Stimulated activated memory B cell treated with anti-CD40 and anti-IgM and Interleukin-4, amounts not matched to agents 10 μg/mL and 1 μg/mL and 100 μg/mL, for 72 hours (primary cell): ENCODE measurements at regions not wholly inside any gene's neighbourhood (a gene's known extent, or its start where the extent isn't known, plus 50 kb on each side); places are given as distances from the start of the nearest gene placed in this dataset.

Experiments
- ATAC-seq: fragments of 150-1000 bp; cut with Tn5 transposase; 2 replicates; pipeline ENCODE4 v1.10.0; 2021
- H3K27ac Mint-ChIP-seq: one replicate; pipeline ENCODE4 v1.8.0; 2022; ENCODE audit warnings: mild to moderate bottlenecking, mixed read lengths
- H3K27me3 Mint-ChIP-seq: one replicate; pipeline ENCODE4 v1.8.0; 2022; ENCODE audit warnings: mixed read lengths
- H3K36me3 Mint-ChIP-seq: one replicate; pipeline ENCODE4 v1.8.0; 2022; ENCODE audit warnings: mixed read lengths
- H3K4me1 Mint-ChIP-seq: one replicate; pipeline ENCODE4 v1.8.0; 2022; ENCODE audit warnings: mixed read lengths
- H3K4me3 Mint-ChIP-seq: one replicate; pipeline ENCODE4 v1.8.0; 2022; ENCODE audit warnings: mild to moderate bottlenecking, moderate library complexity, mixed read lengths
- H3K9me3 Mint-ChIP-seq: one replicate; pipeline ENCODE4 v1.8.0; 2022; ENCODE audit warnings: mixed read lengths

GRCh38 chr3:10555263-10555662 lies 49.9 kb upstream of the ATP2B2 start:
- Mint-ChIP-seq H3K36me3 (no peaks in the 10 kb centered on the region), H3K4me3 (no peak overlapping the region), H3K27ac (no peak overlapping the region), H3K4me1 (peaks cover 12% of the 10 kb centered on the region), H3K27me3 (peaks cover 20% of the 10 kb centered on the region), H3K9me3 (no peaks in the 10 kb centered on the region)
- ATAC-seq, result no peak

GRCh38 chr3:10556312-10556711 lies 50.9 kb upstream of the ATP2B2 start:
- H3K9me3 Mint-ChIP-seq, result no peaks in the 10 kb centered on the region
- H3K27me3 Mint-ChIP-seq, result peaks cover 27% of the 10 kb centered on the region
- ATAC-seq, result no peak
- H3K4me1 Mint-ChIP-seq, result peaks cover 12% of the 10 kb centered on the region
- H3K27ac Mint-ChIP-seq, result no peak overlapping the region
- no peaks in the 10 kb centered on the region for H3K36me3 Mint-ChIP-seq
- no peak overlapping the region for H3K4me3 Mint-ChIP-seq

DNA sequence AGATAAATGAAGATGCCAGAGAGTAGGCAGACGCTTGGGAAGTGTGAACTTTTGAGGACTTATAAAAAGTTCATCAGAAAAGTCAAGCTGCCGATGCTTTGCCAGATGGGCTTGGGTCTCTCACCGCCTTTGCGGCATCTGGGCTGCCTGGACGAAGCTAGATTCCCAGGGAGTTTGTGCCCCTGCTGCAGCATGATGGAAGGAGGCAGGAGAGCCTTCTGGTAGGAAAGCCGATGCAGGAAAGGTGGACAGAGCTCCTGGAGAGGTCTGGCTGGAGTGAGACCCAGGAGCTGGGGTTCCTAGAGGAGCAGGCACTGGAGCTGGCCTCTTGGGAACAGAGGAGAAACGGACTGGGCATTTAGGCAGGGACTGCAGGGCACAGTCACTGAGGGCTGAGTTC lies 51.9 kb upstream of the ATP2B2 start:
- H3K27ac Mint-ChIP-seq, result no peak overlapping the region
- peaks cover 4% of the 10 kb centered on the region for H3K9me3 Mint-ChIP-seq
- ATAC-seq, result no peak
- no peak overlapping the region for H3K4me3 Mint-ChIP-seq
- H3K4me1 Mint-ChIP-seq, result peaks cover 11% of the 10 kb centered on the region
- no peaks in the 10 kb centered on the region for H3K36me3 Mint-ChIP-seq
- H3K27me3 Mint-ChIP-seq, result peaks cover 27% of the 10 kb centered on the region

- H3K9me3 Mint-ChIP-seq, result peaks cover 4% of the 10 kb centered on the region
- no peak for ATAC-seq
- peaks cover 27% of the 10 kb centered on the region for H3K27me3 Mint-ChIP-seq
- H3K4me1 Mint-ChIP-seq, result peaks cover 7% of the 10 kb centered on the region
- H3K27ac Mint-ChIP-seq, result no peak overlapping the region
- no peak overlapping the region for H3K4me3 Mint-ChIP-seq
- no peaks in the 10 kb centered on the region for H3K36me3 Mint-ChIP-seq
Observed at GRCh38 chr3:10557781-10558373, 52.5 kb upstream of the ATP2B2 start.

DNA sequence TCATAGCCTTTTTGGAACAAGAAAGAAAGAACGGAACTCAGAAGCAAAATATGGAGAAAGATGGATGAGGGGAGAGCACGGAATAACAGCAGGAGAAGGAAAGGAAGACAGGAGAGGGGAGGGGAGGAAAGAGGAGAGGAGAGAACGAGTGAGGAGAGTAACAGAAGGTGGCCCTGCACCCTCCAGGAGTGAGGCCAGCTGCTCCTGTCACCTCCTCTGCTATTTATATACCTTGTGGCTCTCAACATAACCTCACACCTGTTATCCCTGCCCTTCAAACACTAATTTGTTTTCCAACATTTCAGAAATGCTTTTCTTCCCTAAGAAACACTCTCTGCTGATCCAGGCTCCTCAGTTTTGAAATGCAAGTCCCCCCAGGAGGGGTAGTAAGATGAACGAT lies 53.4 kb upstream of the ATP2B2 start:
- H3K9me3 Mint-ChIP-seq, result peaks cover 4% of the 10 kb centered on the region
- H3K27ac Mint-ChIP-seq, result no peak overlapping the region
- no peaks in the 10 kb centered on the region for H3K36me3 Mint-ChIP-seq
- peaks cover 27% of the 10 kb centered on the region for H3K27me3 Mint-ChIP-seq
- ATAC-seq, result no peak
- peaks cover 14% of the 10 kb centered on the region for H3K4me1 Mint-ChIP-seq
- no peak overlapping the region for H3K4me3 Mint-ChIP-seq

GRCh38 chr3:10560060-10560861 lies 54.9 kb upstream of the ATP2B2 start:
- peaks cover 27% of the 10 kb centered on the region for H3K27me3 Mint-ChIP-seq
- H3K27ac Mint-ChIP-seq, result no peak overlapping the region
- no peak for ATAC-seq
- no peak overlapping the region for H3K4me3 Mint-ChIP-seq
- H3K9me3 Mint-ChIP-seq, result peaks cover 6% of the 10 kb centered on the region
- H3K36me3 Mint-ChIP-seq, result no peaks in the 10 kb centered on the region
- peaks cover 20% of the 10 kb centered on the region for H3K4me1 Mint-ChIP-seq

- no peak for ATAC-seq
- Mint-ChIP-seq H3K27me3 (peaks cover 21% of the 10 kb centered on the region), H3K4me3 (no peak overlapping the region), H3K36me3 (no peaks in the 10 kb centered on the region), H3K9me3 (peaks cover 6% of the 10 kb centered on the region), H3K4me1 (peaks cover 20% of the 10 kb centered on the region), H3K27ac (no peak overlapping the region)
Observed at GRCh38 chr3:10561162-10561945, 56.0 kb upstream of the ATP2B2 start.

- no peak for ATAC-seq
- H3K4me3 Mint-ChIP-seq, result no peak overlapping the region
- H3K27ac Mint-ChIP-seq, result no peak overlapping the region
- peaks cover 20% of the 10 kb centered on the region for H3K4me1 Mint-ChIP-seq
- H3K36me3 Mint-ChIP-seq, result no peaks in the 10 kb centered on the region
- peaks cover 6% of the 10 kb centered on the region for H3K9me3 Mint-ChIP-seq
- peaks cover 16% of the 10 kb centered on the region for H3K27me3 Mint-ChIP-seq
Observed at GRCh38 chr3:10561946-10562560, 56.7 kb upstream of the ATP2B2 start.

DNA sequence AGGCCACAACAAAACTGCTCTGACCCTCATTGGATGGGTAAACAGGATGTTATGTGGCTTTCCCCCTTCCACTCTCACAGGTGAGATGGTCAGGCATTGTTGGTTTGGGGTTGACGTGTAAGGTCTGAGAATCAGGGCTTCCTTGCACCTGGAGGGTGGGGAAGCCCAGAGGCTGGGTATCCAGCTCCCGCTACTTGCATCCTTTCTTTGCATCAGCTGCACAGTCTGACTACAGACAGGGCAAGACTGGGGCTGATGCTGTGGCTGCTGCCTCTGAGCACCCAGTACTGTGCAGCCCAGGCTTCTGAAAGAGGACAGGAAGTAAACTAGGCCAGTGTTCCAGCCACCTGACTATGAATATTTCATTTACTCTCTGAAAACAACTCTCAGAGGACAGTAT lies 58.0 kb upstream of the ATP2B2 start:
- Mint-ChIP-seq H3K27me3 (peaks cover 9% of the 10 kb centered on the region), H3K27ac (no peak overlapping the region), H3K36me3 (no peaks in the 10 kb centered on the region), H3K4me3 (no peak overlapping the region), H3K9me3 (peaks cover 6% of the 10 kb centered on the region), H3K4me1 (peaks cover 20% of the 10 kb centered on the region)
- ATAC-seq, result peak; percentile 82

- Mint-ChIP-seq H3K4me1 (peaks cover 20% of the 10 kb centered on the region), H3K4me3 (no peak overlapping the region), H3K27me3 (peaks cover 22% of the 10 kb centered on the region), H3K36me3 (no peaks in the 10 kb centered on the region), H3K9me3 (peaks cover 6% of the 10 kb centered on the region), H3K27ac (no peak overlapping the region)
- ATAC-seq, result no peak
Observed at GRCh38 chr3:10565814-10566213, 60.4 kb upstream of the ATP2B2 start.

DNA sequence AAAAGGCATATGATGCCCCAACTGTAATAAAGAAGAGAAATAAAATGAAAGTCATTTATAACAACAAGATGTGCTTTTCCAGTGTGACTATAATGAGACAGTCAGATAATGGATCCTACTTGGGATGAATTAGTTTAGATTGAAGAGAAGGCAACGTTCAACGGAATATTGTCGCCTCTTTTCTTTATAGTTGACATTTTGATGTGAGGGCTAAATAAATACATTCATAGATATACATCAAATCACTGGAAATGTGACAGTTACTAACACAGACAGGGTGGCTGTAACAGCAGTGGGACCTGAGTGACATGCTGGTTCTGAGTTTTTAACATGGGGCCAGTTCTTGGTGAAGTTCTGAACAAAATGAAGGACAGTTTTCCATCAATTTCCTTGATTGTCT lies 61.1 kb upstream of the ATP2B2 start:
- H3K4me1 Mint-ChIP-seq, result peaks cover 20% of the 10 kb centered on the region
- H3K36me3 Mint-ChIP-seq, result no peaks in the 10 kb centered on the region
- H3K4me3 Mint-ChIP-seq, result no peak overlapping the region
- no peak for ATAC-seq
- H3K9me3 Mint-ChIP-seq, result peaks cover 6% of the 10 kb centered on the region
- peaks cover 27% of the 10 kb centered on the region for H3K27me3 Mint-ChIP-seq
- no peak overlapping the region for H3K27ac Mint-ChIP-seq

GRCh38 chr3:10568549-10568948 lies 63.2 kb upstream of the ATP2B2 start:
- Mint-ChIP-seq H3K36me3 (no peaks in the 10 kb centered on the region), H3K4me1 (peaks cover 8% of the 10 kb centered on the region), H3K27ac (no peak overlapping the region), H3K27me3 (peaks cover 37% of the 10 kb centered on the region), H3K4me3 (no peak overlapping the region), H3K9me3 (peaks cover 2% of the 10 kb centered on the region)
- no peak for ATAC-seq

GRCh38 chr3:10570196-10570946 lies 65.0 kb upstream of the ATP2B2 start:
- H3K4me1 Mint-ChIP-seq, result no peaks in the 10 kb centered on the region
- no peaks in the 10 kb centered on the region for H3K36me3 Mint-ChIP-seq
- H3K9me3 Mint-ChIP-seq, result no peaks in the 10 kb centered on the region
- H3K4me3 Mint-ChIP-seq, result no peak overlapping the region
- H3K27me3 Mint-ChIP-seq, result peaks cover 37% of the 10 kb centered on the region
- no peak overlapping the region for H3K27ac Mint-ChIP-seq
- ATAC-seq, result no peak

GRCh38 chr3:10574101-10574620 lies 68.8 kb upstream of the ATP2B2 start:
- peaks cover 32% of the 10 kb centered on the region for H3K27me3 Mint-ChIP-seq
- ATAC-seq, result no peak
- no peaks in the 10 kb centered on the region for H3K9me3 Mint-ChIP-seq
- no peak overlapping the region for H3K27ac Mint-ChIP-seq
- H3K4me1 Mint-ChIP-seq, result no peaks in the 10 kb centered on the region
- H3K36me3 Mint-ChIP-seq, result no peaks in the 10 kb centered on the region
- H3K4me3 Mint-ChIP-seq, result no peak overlapping the region
